Left forelimb (tissue), 1 donor: ENCODE measurements at regions not wholly inside any gene's neighbourhood (a gene's known extent, or its start where the extent isn't known, plus 50 kb on each side); places are given as distances from the start of the nearest gene placed in this dataset.
"Not testable (repeated sequence)": the region's sequence is repeated elsewhere in the genome, so short reads cannot be mapped to it uniquely, and the experiment has no call there.

ENCODE experiments used
- DNase-seq: peaks from one replicate; pipeline ENCODE4 v3.0.0-alpha.2; 2018; ENCODE audit warnings: low spot score

GRCh38 chr13:80957019-80957655 lies 616.2 kb upstream of the SPRY2 start:
- DNase-seq, result no peak

GRCh38 chr13:80955501-80955900 lies 614.6 kb upstream of the SPRY2 start:
- no peak for DNase-seq

GRCh38 chr13:80952158-80952557 lies 611.2 kb upstream of the SPRY2 start:
- no peak for DNase-seq

- DNase-seq, result no peak
These were observed 605.3 kb upstream of the SPRY2 start for GRCh38 chr13:80946008-80946802.

- no peak for DNase-seq
These were observed 604.4 kb upstream of the SPRY2 start for GRCh38 chr13:80945328-80945727.

GRCh38 chr13:80939581-80939980 lies 598.7 kb upstream of the SPRY2 start:
- DNase-seq, result no peak

GRCh38 chr13:80931766-80932165 lies 590.8 kb upstream of the SPRY2 start:
- DNase-seq, result no peak

- no peak for DNase-seq
These were observed 590.2 kb upstream of the SPRY2 start for GRCh38 chr13:80931118-80931517.

GRCh38 chr13:80928241-80928640 lies 587.3 kb upstream of the SPRY2 start:
- no peak for DNase-seq

- DNase-seq, result not testable (repeated sequence)
These were observed 585.1 kb upstream of the SPRY2 start for GRCh38 chr13:80926024-80926423.

GRCh38 chr13:80924596-80924995 lies 583.7 kb upstream of the SPRY2 start:
- no peak for DNase-seq

- no peak for DNase-seq
These were observed 583.0 kb upstream of the SPRY2 start for GRCh38 chr13:80923907-80924306.

- DNase-seq, result no peak
These were observed 581.0 kb upstream of the SPRY2 start for GRCh38 chr13:80921971-80922370.

GRCh38 chr13:80921541-80921940 lies 580.6 kb upstream of the SPRY2 start:
- no peak for DNase-seq

- DNase-seq, result no peak
These were observed 565.9 kb upstream of the SPRY2 start for GRCh38 chr13:80906860-80907259.

GRCh38 chr13:80904386-80904785 lies 563.5 kb upstream of the SPRY2 start:
- DNase-seq, result no peak

GRCh38 chr13:80903911-80904310 lies 563.0 kb upstream of the SPRY2 start:
- DNase-seq, result no peak

GRCh38 chr13:80901530-80901929 lies 560.6 kb upstream of the SPRY2 start:
- DNase-seq, result no peak

GRCh38 chr13:80901111-80901510 lies 560.2 kb upstream of the SPRY2 start:
- DNase-seq, result no peak

GRCh38 chr13:80900561-80900960 lies 559.6 kb upstream of the SPRY2 start:
- DNase-seq, result no peak

- not testable (repeated sequence) for DNase-seq
These were observed 556.7 kb upstream of the SPRY2 start for GRCh38 chr13:80897641-80898040.

GRCh38 chr13:80894917-80895316 lies 554.0 kb upstream of the SPRY2 start:
- DNase-seq, result no peak

- DNase-seq, result no peak
These were observed 548.9 kb upstream of the SPRY2 start for GRCh38 chr13:80889829-80890228.

GRCh38 chr13:80888390-80888789 lies 547.5 kb upstream of the SPRY2 start:
- DNase-seq, result no peak
